CD14-positive monocyte (primary cell): ENCODE measurements at regions not wholly inside any gene's neighbourhood (a gene's known extent, or its start where the extent isn't known, plus 50 kb on each side); places are given as distances from the start of the nearest gene placed in this dataset.
A peak's percentile ranks its signal among the peaks of the same experiment; 100 is the strongest.

ENCODE experiments used
- DNase-seq, 3 donors: peaks; one replicate each; pipeline ENCODE4 v3.0.0-alpha.2; 2011 to 2022
- H2AFZ ChIP-seq: 2 replicates; pipeline ENCODE4 v1.6.0; 2012; ENCODE audit warnings: mild to moderate bottlenecking, low read depth, low read length, inconsistent platforms; ENCODE audit not compliant: insufficient read depth, poor library complexity, severe bottlenecking
- H3K27ac ChIP-seq, 2 donors: 1 replicate in 1 of 2; 2 replicates in 1 of 2; pipeline ENCODE4 v1.5.1; 2012 to 2013; ENCODE audit warnings: low read length in 2 of 2, control low read depth in 1 of 2, inconsistent platforms in 1 of 2, low read depth in 1 of 2, mild to moderate bottlenecking in 1 of 2
- H3K27me3 ChIP-seq, 2 donors: one replicate each; pipeline versions ENCODE4 v1.6.0 to v1.6.1; 2011 to 2013; ENCODE audit warnings: low read length in 2 of 2; ENCODE audit not compliant: control insufficient read depth in 2 of 2, insufficient read depth in 2 of 2
- H3K36me3 ChIP-seq, 2 donors: replicated peaks in 1 of 2; 1 replicate in 1 of 2; 2 replicates in 1 of 2; pipeline versions ENCODE4 v1.5.1 to v1.6.1; 2012 to 2013; ENCODE audit warnings: low read length in 2 of 2, control low read depth in 1 of 2, inconsistent platforms in 1 of 2, mild to moderate bottlenecking in 1 of 2; ENCODE audit not compliant: insufficient read depth in 2 of 2, control insufficient read depth in 1 of 2
- H3K4me1 ChIP-seq, 2 donors: 1 replicate in 1 of 2; 2 replicates in 1 of 2; pipeline versions ENCODE4 v1.5.1 to v1.6.1; 2012 to 2013; ENCODE audit warnings: low read length in 2 of 2, control low read depth in 1 of 2, inconsistent platforms in 1 of 2, mild to moderate bottlenecking in 1 of 2, moderate library complexity in 1 of 2; ENCODE audit not compliant: insufficient read depth in 2 of 2, control insufficient read depth in 1 of 2
- H3K4me2 ChIP-seq: replicated peaks from 2 replicates; pipeline ENCODE3; 2012; ENCODE audit warnings: low read length, moderate library complexity, mild to moderate bottlenecking; ENCODE audit not compliant: poor library complexity, severe bottlenecking; ENCODE audit errors: extremely low read depth
- H3K4me3 ChIP-seq, 3 experiments: fragments of 200-600 bp in 1 of 3; sonication (generic) in 1 of 3; replicated peaks in 1 of 3; 1 replicate in 2 of 3; 2 replicates in 1 of 3; pipeline ENCODE4 v1.5.1; 2011 to 2013; ENCODE audit warnings: low read length in 3 of 3, mild to moderate bottlenecking in 3 of 3, control low read depth in 2 of 3, low read depth in 2 of 3, inconsistent platforms in 1 of 3, moderate library complexity in 1 of 3
- H3K79me2 ChIP-seq: 2 replicates; pipeline ENCODE4 v1.6.0; 2012; ENCODE audit warnings: mild to moderate bottlenecking, control low read depth, inconsistent platforms, low read length, moderate library complexity; ENCODE audit not compliant: insufficient read depth
- H3K9ac ChIP-seq: 2 replicates; pipeline ENCODE4 v1.6.0; 2017; ENCODE audit warnings: low read length, mild to moderate bottlenecking; ENCODE audit not compliant: insufficient read depth, poor library complexity, severe bottlenecking
- H3K9me3 ChIP-seq, 2 donors: replicated peaks in 1 of 2; 1 replicate in 1 of 2; 2 replicates in 1 of 2; pipeline versions ENCODE4 v1.5.1 to v1.6.1; 2012 to 2013; ENCODE audit warnings: low read length in 2 of 2, control low read depth in 1 of 2; ENCODE audit not compliant: control insufficient read depth in 1 of 2, insufficient read depth in 1 of 2
- H4K20me1 ChIP-seq: 2 replicates; pipeline ENCODE4 v1.6.0; 2012; ENCODE audit warnings: mild to moderate bottlenecking, low read length, control low read depth, moderate library complexity; ENCODE audit not compliant: insufficient read depth
- H3K27ac Mint-ChIP-seq, 7 donors: one replicate each; pipeline ENCODE4 v1.8.0; 2020; ENCODE audit warnings: mild to moderate bottlenecking in 7 of 7, mixed read lengths in 7 of 7, moderate library complexity in 6 of 7, inconsistent platforms in 2 of 7
- H3K27me3 Mint-ChIP-seq, 3 donors: one replicate each; pipeline ENCODE4 v1.8.0; 2021 to 2022; ENCODE audit warnings: low read depth in 3 of 3, mild to moderate bottlenecking in 3 of 3, mixed read lengths in 3 of 3, moderate library complexity in 3 of 3, inconsistent platforms in 1 of 3
- H3K36me3 Mint-ChIP-seq, 2 donors: one replicate each; pipeline ENCODE4 v1.8.0; 2020; ENCODE audit warnings: mixed read lengths in 2 of 2, inconsistent platforms in 1 of 2, mild to moderate bottlenecking in 1 of 2
- H3K4me1 Mint-ChIP-seq: one replicate; pipeline ENCODE4 v1.8.0; 2020; ENCODE audit warnings: mild to moderate bottlenecking, mixed read lengths
- H3K4me3 Mint-ChIP-seq, 2 donors: one replicate each; pipeline ENCODE4 v1.8.0; 2020; ENCODE audit warnings: mild to moderate bottlenecking in 2 of 2, mixed read lengths in 2 of 2, moderate library complexity in 1 of 2
- H3K9me3 Mint-ChIP-seq, 7 donors: one replicate each; pipeline ENCODE4 v1.8.0; 2020 to 2022; ENCODE audit warnings: mixed read lengths in 7 of 7, mild to moderate bottlenecking in 6 of 7, moderate library complexity in 6 of 7, inconsistent platforms in 2 of 7
- WGBS: methylation state at CpG from one replicate; pipeline ENCODE4 v1.1.5; 2013; ENCODE audit warnings: missing lambda C conversion rate; ENCODE audit not compliant: insufficient coverage; 5-methylcytosine and 5-hydroxymethylcytosine counted together
- intact Hi-C, 2 donors: fragments of 100-400 bp; cut with micrococcal nuclease; formaldehyde crosslinking; loops; one replicate each; pipeline versions ENCODE4 v1.15.0 to v1.15.1; 2023
- TF ChIP-seq, protein P1 (sequence below): fragments of 200-600 bp; IDR thresholded peaks from one replicate; pipeline ENCODE4 v1.8.0; 2022; ENCODE audit warnings: antibody characterized with exemption, mild to moderate bottlenecking

GRCh38 chr2:176819306-176819705 lies 393.3 kb upstream of the HNRNPA3 start:
- Histone ChIP-seq H3K79me2 (no peaks in the 10 kb centered on the region), H4K20me1 (no peaks in the 10 kb centered on the region), H3K4me3 (no peak overlapping the region), H3K9me3 (no peaks in the 10 kb centered on the region), H3K27ac (no peak overlapping the region), H3K4me1 (no peaks in the 10 kb centered on the region), H3K27me3 (no peaks in the 10 kb centered on the region), H3K36me3 (no peaks in the 10 kb centered on the region), H3K9ac (no peak overlapping the region), H3K4me2 (no peak overlapping the region), H2AFZ (no peak overlapping the region)
- intact Hi-C loops: no loop called here
- WGBS: 100% methylated on average over 1 of the region's 4 CpGs
- TF ChIP-seq, protein P1, sequence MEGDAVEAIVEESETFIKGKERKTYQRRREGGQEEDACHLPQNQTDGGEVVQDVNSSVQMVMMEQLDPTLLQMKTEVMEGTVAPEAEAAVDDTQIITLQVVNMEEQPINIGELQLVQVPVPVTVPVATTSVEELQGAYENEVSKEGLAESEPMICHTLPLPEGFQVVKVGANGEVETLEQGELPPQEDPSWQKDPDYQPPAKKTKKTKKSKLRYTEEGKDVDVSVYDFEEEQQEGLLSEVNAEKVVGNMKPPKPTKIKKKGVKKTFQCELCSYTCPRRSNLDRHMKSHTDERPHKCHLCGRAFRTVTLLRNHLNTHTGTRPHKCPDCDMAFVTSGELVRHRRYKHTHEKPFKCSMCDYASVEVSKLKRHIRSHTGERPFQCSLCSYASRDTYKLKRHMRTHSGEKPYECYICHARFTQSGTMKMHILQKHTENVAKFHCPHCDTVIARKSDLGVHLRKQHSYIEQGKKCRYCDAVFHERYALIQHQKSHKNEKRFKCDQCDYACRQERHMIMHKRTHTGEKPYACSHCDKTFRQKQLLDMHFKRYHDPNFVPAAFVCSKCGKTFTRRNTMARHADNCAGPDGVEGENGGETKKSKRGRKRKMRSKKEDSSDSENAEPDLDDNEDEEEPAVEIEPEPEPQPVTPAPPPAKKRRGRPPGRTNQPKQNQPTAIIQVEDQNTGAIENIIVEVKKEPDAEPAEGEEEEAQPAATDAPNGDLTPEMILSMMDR: no peak
- H3K27ac Mint-ChIP-seq: peak overlapping the region in 1 of 7 donors; percentile 62
- H3K4me1 Mint-ChIP-seq: peaks cover 2% of the 10 kb centered on the region
- no peak overlapping the region for H3K4me3 Mint-ChIP-seq
- no peaks in the 10 kb centered on the region for H3K36me3 Mint-ChIP-seq
- peaks cover 0 to 2% (median 0%) of the 10 kb centered on the region in 7 donors for H3K9me3 Mint-ChIP-seq
- no peak for DNase-seq
- peaks cover 0 to 2% (median 0%) of the 10 kb centered on the region in 3 donors for H3K27me3 Mint-ChIP-seq

DNA sequence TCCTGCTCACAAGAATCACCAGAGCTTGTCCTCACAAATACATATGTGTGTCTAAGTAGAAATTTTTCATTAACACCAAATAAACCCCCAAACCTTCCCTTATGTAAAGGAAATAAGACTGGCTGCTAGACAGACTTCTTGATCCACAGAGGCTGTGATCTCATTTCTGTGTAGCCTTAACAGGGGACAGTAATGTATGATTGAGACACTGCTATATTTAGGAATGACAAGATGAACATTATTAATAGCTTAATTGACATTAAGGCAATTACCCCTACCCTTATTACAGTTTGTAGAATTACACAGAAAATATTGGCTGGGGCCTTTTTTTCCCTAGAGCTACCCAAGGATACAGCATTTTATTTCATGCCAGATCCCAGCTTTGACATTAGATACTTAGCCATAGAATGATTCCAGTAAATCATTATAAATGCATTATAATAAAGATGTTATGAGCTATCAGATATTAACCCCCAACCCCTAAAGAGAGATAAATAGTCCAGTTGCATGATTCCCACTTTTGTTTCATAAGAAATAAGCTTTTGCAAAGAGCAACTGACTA lies 392.1 kb upstream of the HNRNPA3 start:
- H4K20me1 ChIP-seq: no peaks in the 10 kb centered on the region
- Mint-ChIP-seq H3K36me3 (no peaks in the 10 kb centered on the region), H3K9me3 (peaks cover 0 to 2% (median 0%) of the 10 kb centered on the region in 7 donors), H3K4me3 (no peak overlapping the region), H3K27me3 (peaks cover 0 to 3% (median 0%) of the 10 kb centered on the region in 3 donors), H3K27ac (no peak overlapping the region), H3K4me1 (no peaks in the 10 kb centered on the region)
- H3K27me3 ChIP-seq: no peaks in the 10 kb centered on the region
- H3K9me3 ChIP-seq: no peaks in the 10 kb centered on the region
- no peak overlapping the region for H2AFZ ChIP-seq
- intact Hi-C loops: no loop called here
- H3K4me2 ChIP-seq: no peak overlapping the region
- no peaks in the 10 kb centered on the region for H3K4me1 ChIP-seq
- H3K79me2 ChIP-seq: no peaks in the 10 kb centered on the region
- DNase-seq: no peak
- no peak overlapping the region for H3K9ac ChIP-seq
- H3K36me3 ChIP-seq: no peaks in the 10 kb centered on the region
- H3K27ac ChIP-seq: no peak overlapping the region
- H3K4me3 ChIP-seq: no peak overlapping the region
- TF ChIP-seq, protein P1: no peak
